ENCODE measurements at regions not wholly inside any gene's neighbourhood (a gene's known extent, or its start where the extent isn't known, plus 50 kb on each side); places are given as distances from the start of the nearest gene placed in this dataset.

DNA sequence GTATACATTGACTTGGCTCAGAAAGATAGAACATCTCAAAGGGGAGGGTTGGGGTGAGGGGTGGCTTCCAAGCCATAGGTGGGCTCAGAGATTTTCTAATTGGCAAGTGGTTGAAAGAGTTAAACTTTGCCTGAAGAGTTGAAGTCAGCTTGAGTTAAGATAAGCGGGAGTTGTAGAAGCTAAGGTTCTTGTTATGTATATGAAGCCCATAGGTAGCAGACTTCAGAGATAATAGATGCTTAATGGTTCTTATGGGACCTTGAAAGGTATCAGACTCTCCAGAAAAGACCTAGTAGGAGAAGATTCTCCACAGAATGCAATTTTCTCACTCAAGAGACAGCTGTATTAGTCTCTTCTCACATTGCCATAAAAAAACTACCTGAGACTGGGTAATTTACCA, 599.1 kb upstream of the CPEB2 start:
- ChIA-PET CTCF (no interaction called here), POLR2A (no interaction called here)
- Histone ChIP-seq H3K36me3 (ENCODE audit: control insufficient read depth in 2 of 2, insufficient read depth in 1 of 2, low read length in 2 of 2) (no peaks in the 10 kb centered on the region), H3K4me3 (ENCODE audit: low read depth, low read length) (no peak overlapping the region), H3K9me3 (ENCODE audit: control insufficient read depth, insufficient read depth, low read depth, low read length) (no peaks in the 10 kb centered on the region), H3K4me1 (ENCODE audit: control insufficient read depth, insufficient read depth, low read length) (no peaks in the 10 kb centered on the region), H3K27ac (ENCODE audit: extremely low read depth, low read depth, low read length) (no peak overlapping the region)
- TF ChIP-seq ZNF133 (tag by site-specific recombination; IDR thresholded peaks at IDR 0.05) (no peak), ZNF544 (tag by site-specific recombination; IDR thresholded peaks at IDR 0.05) (no peak), ZNF76 (tag by site-specific recombination; IDR thresholded peaks at IDR 0.05; ENCODE audit: borderline replicate concordance, low read depth) (no peak), SETDB1 (IDR thresholded peaks at IDR 0.05; ENCODE audit: insufficient read length, low read length) (no peak), ZNF701 (tag by site-specific recombination; IDR thresholded peaks at IDR 0.05) (no peak), SALL2 (tag by site-specific recombination; IDR thresholded peaks at IDR 0.05; ENCODE audit: borderline replicate concordance) (no peak), KLF16 (tag by site-specific recombination; IDR thresholded peaks at IDR 0.05) (no peak), HOXA7 (CRISPR knock-in tag; IDR thresholded peaks at IDR 0.05; ENCODE audit: borderline replicate concordance) (no peak), ZNF121 (tag by site-specific recombination; IDR thresholded peaks at IDR 0.05) (no peak), ZNF785 (tag by site-specific recombination; IDR thresholded peaks at IDR 0.05) (no peak), ZBTB17 (tag by site-specific recombination; IDR thresholded peaks at IDR 0.05) (no peak), ZNF274 (IDR thresholded peaks at IDR 0.05; ENCODE audit: low read length) (no peak), ZNF274 (tag by site-specific recombination; IDR thresholded peaks at IDR 0.05; ENCODE audit: borderline replicate concordance) (no peak), REPIN1 (tag by site-specific recombination; IDR thresholded peaks at IDR 0.05; ENCODE audit: low read depth) (no peak), RBAK (tag by site-specific recombination; IDR thresholded peaks at IDR 0.05) (no peak)
- TF ChIP-seq, protein P1, sequence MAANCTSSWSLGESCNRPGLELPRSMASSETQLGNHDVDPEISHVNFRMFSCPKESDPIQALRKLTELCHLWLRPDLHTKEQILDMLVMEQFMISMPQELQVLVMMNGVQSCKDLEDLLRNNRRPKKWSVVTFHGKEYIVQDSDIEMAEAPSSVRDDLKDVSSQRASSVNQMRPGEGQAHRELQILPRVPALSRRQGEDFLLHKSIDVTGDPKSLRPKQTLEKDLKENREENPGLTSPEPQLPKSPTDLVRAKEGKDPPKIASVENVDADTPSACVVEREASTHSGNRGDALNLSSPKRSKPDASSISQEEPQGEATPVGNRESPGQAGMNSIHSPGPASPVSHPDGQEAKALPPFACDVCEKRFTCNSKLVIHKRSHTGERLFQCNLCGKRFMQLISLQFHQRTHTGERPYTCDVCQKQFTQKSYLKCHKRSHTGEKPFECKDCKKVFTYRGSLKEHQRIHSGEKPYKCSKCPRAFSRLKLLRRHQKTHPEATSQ (tag by site-specific recombination; IDR thresholded peaks at IDR 0.05), result no peak
- TF ChIP-seq, protein P2, sequence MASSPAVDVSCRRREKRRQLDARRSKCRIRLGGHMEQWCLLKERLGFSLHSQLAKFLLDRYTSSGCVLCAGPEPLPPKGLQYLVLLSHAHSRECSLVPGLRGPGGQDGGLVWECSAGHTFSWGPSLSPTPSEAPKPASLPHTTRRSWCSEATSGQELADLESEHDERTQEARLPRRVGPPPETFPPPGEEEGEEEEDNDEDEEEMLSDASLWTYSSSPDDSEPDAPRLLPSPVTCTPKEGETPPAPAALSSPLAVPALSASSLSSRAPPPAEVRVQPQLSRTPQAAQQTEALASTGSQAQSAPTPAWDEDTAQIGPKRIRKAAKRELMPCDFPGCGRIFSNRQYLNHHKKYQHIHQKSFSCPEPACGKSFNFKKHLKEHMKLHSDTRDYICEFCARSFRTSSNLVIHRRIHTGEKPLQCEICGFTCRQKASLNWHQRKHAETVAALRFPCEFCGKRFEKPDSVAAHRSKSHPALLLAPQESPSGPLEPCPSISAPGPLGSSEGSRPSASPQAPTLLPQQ (tag by site-specific recombination; IDR thresholded peaks at IDR 0.05), result no peak
- TF ChIP-seq, protein P3, sequence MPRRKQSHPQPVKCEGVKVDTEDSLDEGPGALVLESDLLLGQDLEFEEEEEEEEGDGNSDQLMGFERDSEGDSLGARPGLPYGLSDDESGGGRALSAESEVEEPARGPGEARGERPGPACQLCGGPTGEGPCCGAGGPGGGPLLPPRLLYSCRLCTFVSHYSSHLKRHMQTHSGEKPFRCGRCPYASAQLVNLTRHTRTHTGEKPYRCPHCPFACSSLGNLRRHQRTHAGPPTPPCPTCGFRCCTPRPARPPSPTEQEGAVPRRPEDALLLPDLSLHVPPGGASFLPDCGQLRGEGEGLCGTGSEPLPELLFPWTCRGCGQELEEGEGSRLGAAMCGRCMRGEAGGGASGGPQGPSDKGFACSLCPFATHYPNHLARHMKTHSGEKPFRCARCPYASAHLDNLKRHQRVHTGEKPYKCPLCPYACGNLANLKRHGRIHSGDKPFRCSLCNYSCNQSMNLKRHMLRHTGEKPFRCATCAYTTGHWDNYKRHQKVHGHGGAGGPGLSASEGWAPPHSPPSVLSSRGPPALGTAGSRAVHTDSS (tag by site-specific recombination; IDR thresholded peaks at IDR 0.05), result no peak
- TF ChIP-seq, protein P4, sequence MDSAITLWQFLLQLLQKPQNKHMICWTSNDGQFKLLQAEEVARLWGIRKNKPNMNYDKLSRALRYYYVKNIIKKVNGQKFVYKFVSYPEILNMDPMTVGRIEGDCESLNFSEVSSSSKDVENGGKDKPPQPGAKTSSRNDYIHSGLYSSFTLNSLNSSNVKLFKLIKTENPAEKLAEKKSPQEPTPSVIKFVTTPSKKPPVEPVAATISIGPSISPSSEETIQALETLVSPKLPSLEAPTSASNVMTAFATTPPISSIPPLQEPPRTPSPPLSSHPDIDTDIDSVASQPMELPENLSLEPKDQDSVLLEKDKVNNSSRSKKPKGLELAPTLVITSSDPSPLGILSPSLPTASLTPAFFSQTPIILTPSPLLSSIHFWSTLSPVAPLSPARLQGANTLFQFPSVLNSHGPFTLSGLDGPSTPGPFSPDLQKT (IDR thresholded peaks at IDR 0.05; ENCODE audit: borderline replicate concordance, low read depth, low read length), result no peak
- TF ChIP-seq, protein P5, sequence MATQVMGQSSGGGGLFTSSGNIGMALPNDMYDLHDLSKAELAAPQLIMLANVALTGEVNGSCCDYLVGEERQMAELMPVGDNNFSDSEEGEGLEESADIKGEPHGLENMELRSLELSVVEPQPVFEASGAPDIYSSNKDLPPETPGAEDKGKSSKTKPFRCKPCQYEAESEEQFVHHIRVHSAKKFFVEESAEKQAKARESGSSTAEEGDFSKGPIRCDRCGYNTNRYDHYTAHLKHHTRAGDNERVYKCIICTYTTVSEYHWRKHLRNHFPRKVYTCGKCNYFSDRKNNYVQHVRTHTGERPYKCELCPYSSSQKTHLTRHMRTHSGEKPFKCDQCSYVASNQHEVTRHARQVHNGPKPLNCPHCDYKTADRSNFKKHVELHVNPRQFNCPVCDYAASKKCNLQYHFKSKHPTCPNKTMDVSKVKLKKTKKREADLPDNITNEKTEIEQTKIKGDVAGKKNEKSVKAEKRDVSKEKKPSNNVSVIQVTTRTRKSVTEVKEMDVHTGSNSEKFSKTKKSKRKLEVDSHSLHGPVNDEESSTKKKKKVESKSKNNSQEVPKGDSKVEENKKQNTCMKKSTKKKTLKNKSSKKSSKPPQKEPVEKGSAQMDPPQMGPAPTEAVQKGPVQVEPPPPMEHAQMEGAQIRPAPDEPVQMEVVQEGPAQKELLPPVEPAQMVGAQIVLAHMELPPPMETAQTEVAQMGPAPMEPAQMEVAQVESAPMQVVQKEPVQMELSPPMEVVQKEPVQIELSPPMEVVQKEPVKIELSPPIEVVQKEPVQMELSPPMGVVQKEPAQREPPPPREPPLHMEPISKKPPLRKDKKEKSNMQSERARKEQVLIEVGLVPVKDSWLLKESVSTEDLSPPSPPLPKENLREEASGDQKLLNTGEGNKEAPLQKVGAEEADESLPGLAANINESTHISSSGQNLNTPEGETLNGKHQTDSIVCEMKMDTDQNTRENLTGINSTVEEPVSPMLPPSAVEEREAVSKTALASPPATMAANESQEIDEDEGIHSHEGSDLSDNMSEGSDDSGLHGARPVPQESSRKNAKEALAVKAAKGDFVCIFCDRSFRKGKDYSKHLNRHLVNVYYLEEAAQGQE (tag by site-specific recombination; IDR thresholded peaks at IDR 0.05), result no peak
- TF ChIP-seq, protein P6, sequence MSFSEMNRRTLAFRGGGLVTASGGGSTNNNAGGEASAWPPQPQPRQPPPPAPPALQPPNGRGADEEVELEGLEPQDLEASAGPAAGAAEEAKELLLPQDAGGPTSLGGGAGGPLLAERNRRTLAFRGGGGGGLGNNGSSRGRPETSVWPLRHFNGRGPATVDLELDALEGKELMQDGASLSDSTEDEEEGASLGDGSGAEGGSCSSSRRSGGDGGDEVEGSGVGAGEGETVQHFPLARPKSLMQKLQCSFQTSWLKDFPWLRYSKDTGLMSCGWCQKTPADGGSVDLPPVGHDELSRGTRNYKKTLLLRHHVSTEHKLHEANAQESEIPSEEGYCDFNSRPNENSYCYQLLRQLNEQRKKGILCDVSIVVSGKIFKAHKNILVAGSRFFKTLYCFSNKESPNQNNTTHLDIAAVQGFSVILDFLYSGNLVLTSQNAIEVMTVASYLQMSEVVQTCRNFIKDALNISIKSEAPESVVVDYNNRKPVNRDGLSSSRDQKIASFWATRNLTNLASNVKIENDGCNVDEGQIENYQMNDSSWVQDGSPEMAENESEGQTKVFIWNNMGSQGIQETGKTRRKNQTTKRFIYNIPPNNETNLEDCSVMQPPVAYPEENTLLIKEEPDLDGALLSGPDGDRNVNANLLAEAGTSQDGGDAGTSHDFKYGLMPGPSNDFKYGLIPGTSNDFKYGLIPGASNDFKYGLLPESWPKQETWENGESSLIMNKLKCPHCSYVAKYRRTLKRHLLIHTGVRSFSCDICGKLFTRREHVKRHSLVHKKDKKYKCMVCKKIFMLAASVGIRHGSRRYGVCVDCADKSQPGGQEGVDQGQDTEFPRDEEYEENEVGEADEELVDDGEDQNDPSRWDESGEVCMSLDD (tag by site-specific recombination; IDR thresholded peaks at IDR 0.05), result no peak

Data from HEK293 (cell line).